Neural cell (in vitro differentiated cells): ENCODE measurements at regions not wholly inside any gene's neighbourhood (a gene's known extent, or its start where the extent isn't known, plus 50 kb on each side); places are given as distances from the start of the nearest gene placed in this dataset.

Experiments used
- H2AFZ ChIP-seq: fragments of 200-600, 300-800 bp; sonication (generic), shearing (Covaris generic); 2 replicates; pipeline ENCODE4 v1.6.0; 2014; ENCODE audit warnings: low read depth, mild to moderate bottlenecking, antibody characterized with exemption, low read length, moderate library complexity
- H3F3A ChIP-seq: fragments of 200-600 bp; shearing (Covaris generic); 2 replicates; pipeline ENCODE4 v1.6.1; 2016; ENCODE audit warnings: mild to moderate bottlenecking, moderate library complexity, mixed read lengths, antibody characterized with exemption, low read length; ENCODE audit not compliant: insufficient read depth, poor library complexity, severe bottlenecking
- H3K27ac ChIP-seq: fragments of 200-600, 300-800 bp; sonication (generic), shearing (Covaris generic); 2 replicates; pipeline ENCODE4 v1.5.1; 2014; ENCODE audit warnings: mild to moderate bottlenecking, low read length, moderate library complexity
- H3K27me3 ChIP-seq: fragments of 300-800, 200-600 bp; sonication (generic), shearing (Covaris generic); 2 replicates; pipeline ENCODE4 v1.6.0; 2014; ENCODE audit warnings: mild to moderate bottlenecking, low read depth, low read length, moderate library complexity; ENCODE audit not compliant: insufficient read depth
- H3K36me3 ChIP-seq: fragments of 300-800, 200-600 bp; sonication (generic), shearing (Covaris generic); 2 replicates; pipeline ENCODE4 v1.5.1; 2014; ENCODE audit warnings: mild to moderate bottlenecking, antibody characterized with exemption, low read length, moderate library complexity; ENCODE audit not compliant: insufficient read depth
- H3K4me2 ChIP-seq: fragments of 300-800, 200-600 bp; sonication (generic), shearing (Covaris generic); 2 replicates; pipeline ENCODE4 v1.6.0; 2014; ENCODE audit warnings: mild to moderate bottlenecking, low read length
- H3K4me3 ChIP-seq: fragments of 300-800, 200-600 bp; sonication (generic), shearing (Covaris generic); 2 replicates; pipeline ENCODE4 v1.5.1; 2014; ENCODE audit warnings: mild to moderate bottlenecking, low read length, moderate library complexity
- H3K79me2 ChIP-seq: fragments of 200-600 bp; shearing (Covaris generic); replicated peaks from 2 replicates; pipeline ENCODE4 v1.6.0; 2014; ENCODE audit warnings: mild to moderate bottlenecking, low read length, moderate library complexity; ENCODE audit not compliant: insufficient read depth
- H3K9ac ChIP-seq: fragments of 300-800, 200-600 bp; sonication (generic), shearing (Covaris generic); 2 replicates; pipeline ENCODE4 v1.6.1; 2016; ENCODE audit warnings: mild to moderate bottlenecking, low read length, mixed read lengths
- H3K9me2 ChIP-seq: fragments of 200-600 bp; shearing (Covaris generic); 2 replicates; pipeline ENCODE4 v1.6.1; 2016; ENCODE audit warnings: mild to moderate bottlenecking, low read length, mixed read lengths; ENCODE audit not compliant: insufficient read depth
- H3K9me3 ChIP-seq: fragments of 200-600, 300-800 bp; sonication (generic), shearing (Covaris generic); 2 replicates; pipeline ENCODE4 v1.6.1; 2016; ENCODE audit warnings: mild to moderate bottlenecking, mixed run types, low read length, moderate library complexity, mixed read lengths
- H4K20me1 ChIP-seq: fragments of 200-600 bp; shearing (Covaris generic); 2 replicates; pipeline ENCODE4 v1.6.1; 2016; ENCODE audit warnings: mild to moderate bottlenecking, mixed run types; ENCODE audit not compliant: insufficient read depth
- CTCF ChIP-seq: fragments of 450-650 bp; IDR thresholded peaks from 2 replicates; pipeline ENCODE4 v1.5.1; 2014; ENCODE audit warnings: antibody characterized with exemption, mild to moderate bottlenecking, moderate library complexity; ENCODE audit not compliant: poor library complexity, severe bottlenecking
- EP300 ChIP-seq: fragments of 450-650 bp; conservative IDR thresholded peaks from 2 replicates; pipeline ENCODE4 v1.6.1; 2014; ENCODE audit warnings: antibody characterized with exemption, mild to moderate bottlenecking, moderate library complexity; ENCODE audit not compliant: poor library complexity, severe bottlenecking
- EZH2 ChIP-seq: fragments of 200-600, 300-800 bp; shearing (Covaris generic), sonication (generic); IDR thresholded peaks from 2 replicates; pipeline ENCODE4 v1.6.1; 2014; ENCODE audit warnings: antibody characterized with exemption, low read length, borderline replicate concordance, mild to moderate bottlenecking; ENCODE audit not compliant: insufficient read depth, poor library complexity, severe bottlenecking
- MXI1 ChIP-seq: fragments of 450-650 bp; conservative IDR thresholded peaks from 2 replicates; pipeline ENCODE4 v1.6.1; 2014; ENCODE audit warnings: antibody characterized with exemption, mild to moderate bottlenecking; ENCODE audit not compliant: poor library complexity, severe bottlenecking
- POLR2AphosphoS5 ChIP-seq: IDR thresholded peaks from 2 replicates; pipeline ENCODE4 v1.6.1; 2012
- RAD21 ChIP-seq: fragments of 450-650 bp; conservative IDR thresholded peaks from 2 replicates; pipeline ENCODE4 v1.6.1; 2014; ENCODE audit warnings: antibody characterized with exemption, mild to moderate bottlenecking, moderate library complexity
- REST ChIP-seq: IDR thresholded peaks from 2 replicates; pipeline ENCODE4 v1.6.1; 2012; ENCODE audit warnings: borderline replicate concordance
- SMC3 ChIP-seq: fragments of 450-650 bp; conservative IDR thresholded peaks from 2 replicates; pipeline ENCODE4 v1.6.1; 2014; ENCODE audit warnings: antibody characterized with exemption, mild to moderate bottlenecking, moderate library complexity; ENCODE audit not compliant: poor library complexity
- TAF1 ChIP-seq: IDR thresholded peaks from 2 replicates; pipeline ENCODE4 v1.6.1; 2012; ENCODE audit warnings: low read depth

- H3K9ac ChIP-seq: no peak overlapping the region
- H3K79me2 ChIP-seq: no peaks in the 10 kb centered on the region
- H3K9me3 ChIP-seq: no peaks in the 10 kb centered on the region
- H3K27ac ChIP-seq: no peak overlapping the region
- TF ChIP-seq POLR2AphosphoS5 (no peak), EP300 (no peak), EZH2 (no peak), TAF1 (no peak), CTCF (no peak), REST (no peak), MXI1 (no peak), RAD21 (no peak), SMC3 (no peak)
- H2AFZ ChIP-seq: no peak overlapping the region
- H3F3A ChIP-seq: no peaks in the 10 kb centered on the region
- H3K4me3 ChIP-seq: no peak overlapping the region
- no peaks in the 10 kb centered on the region for H4K20me1 ChIP-seq
- H3K27me3 ChIP-seq: no peaks in the 10 kb centered on the region
- H3K4me2 ChIP-seq: no peak overlapping the region
- no peaks in the 10 kb centered on the region for H3K9me2 ChIP-seq
- H3K36me3 ChIP-seq: no peaks in the 10 kb centered on the region
Measured at GRCh38 chr15:95850837-95851236, 479.7 kb upstream of the NR2F2 start.

- H3K27ac ChIP-seq: no peak overlapping the region
- TF ChIP-seq REST (no peak), POLR2AphosphoS5 (no peak), SMC3 (no peak), EP300 (no peak), TAF1 (no peak), EZH2 (no peak), RAD21 (no peak), CTCF (no peak), MXI1 (no peak)
- H3K36me3 ChIP-seq: no peaks in the 10 kb centered on the region
- H3K4me3 ChIP-seq: no peak overlapping the region
- H3K79me2 ChIP-seq: no peaks in the 10 kb centered on the region
- no peak overlapping the region for H3K4me2 ChIP-seq
- H3K27me3 ChIP-seq: no peaks in the 10 kb centered on the region
- H4K20me1 ChIP-seq: no peaks in the 10 kb centered on the region
- no peaks in the 10 kb centered on the region for H3K9me2 ChIP-seq
- H3F3A ChIP-seq: no peaks in the 10 kb centered on the region
- H3K9ac ChIP-seq: no peak overlapping the region
- no peaks in the 10 kb centered on the region for H3K9me3 ChIP-seq
- no peak overlapping the region for H2AFZ ChIP-seq
Measured at GRCh38 chr15:95853350-95853749, 477.1 kb upstream of the NR2F2 start.
